ENCODE measurements at regions not wholly inside any gene's neighbourhood (a gene's known extent, or its start where the extent isn't known, plus 50 kb on each side); places are given as distances from the start of the nearest gene placed in this dataset.

DNA sequence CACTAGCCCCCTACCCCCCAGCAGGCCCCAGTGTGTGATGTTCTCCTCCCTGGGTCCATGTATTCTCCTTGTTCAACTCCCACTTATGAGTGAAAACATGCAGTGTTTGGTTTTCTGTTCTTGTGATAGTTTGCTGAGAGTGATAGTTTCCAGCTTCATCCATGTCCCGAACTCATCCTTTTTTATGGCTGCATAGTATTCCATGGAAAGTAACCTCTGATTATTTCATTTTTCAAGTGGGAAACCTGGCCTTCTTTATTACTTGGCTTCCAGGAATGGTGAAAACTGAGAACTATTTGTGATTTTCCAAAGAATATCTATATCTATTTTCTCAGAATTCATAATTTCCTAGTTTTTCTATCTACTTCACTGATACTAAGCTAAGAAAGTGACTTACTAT is 235.0 kb downstream of the MTERF1 start:
- no TSS peak for BruUV-seq (replicated peaks)
- CTCF ChIA-PET: no interaction called here
- Histone ChIP-seq H3K9me3 (ENCODE audit: low read depth, low read length, poor library complexity, severe bottlenecking) (no peaks in the 10 kb centered on the region), H3K4me1 (ENCODE audit: insufficient read depth, low read length, poor library complexity, severe bottlenecking) (peaks cover 5% of the 10 kb centered on the region), H3K27ac (ENCODE audit: low read depth, low read length, poor library complexity, severe bottlenecking) (no peak overlapping the region), H3K4me3 (ENCODE audit: low read depth, low read length, poor library complexity, severe bottlenecking) (no peak overlapping the region), H3K27me3 (replicated peaks; ENCODE audit: insufficient read depth, low read depth, low read length, poor library complexity) (no peaks in the 10 kb centered on the region), H3K36me3 (ENCODE audit: insufficient read depth, low read length, poor library complexity, severe bottlenecking) (no peaks in the 10 kb centered on the region)
- intact Hi-C loops (cut with micrococcal nuclease; ENCODE audit: unreplicated experiment): no loop called here
- no peak for DNase-seq (ENCODE audit: low spot score)
- POLR2A ChIA-PET (ENCODE audit: low non-redundant PET): no interaction called here
- TF ChIP-seq EZH2 (IDR thresholded peaks at IDR 0.05; ENCODE audit: borderline replicate concordance, low read depth, low read length, poor library complexity, severe bottlenecking): no peak
- no peak for TF ChIP-seq CTCF (conservative IDR thresholded peaks at IDR 0.05; ENCODE audit: low read depth, low read length)

- no TSS peak for BruUV-seq (replicated peaks)
- ChIA-PET CTCF (no interaction called here), POLR2A (ENCODE audit: low non-redundant PET) (no interaction called here)
- intact Hi-C loops (cut with micrococcal nuclease; ENCODE audit: unreplicated experiment): no loop called here
- H3K4me3 ChIP-seq (ENCODE audit: low read depth, low read length, poor library complexity, severe bottlenecking): no peak overlapping the region
- TF ChIP-seq EZH2 (IDR thresholded peaks at IDR 0.05; ENCODE audit: borderline replicate concordance, low read depth, low read length, poor library complexity, severe bottlenecking) (no peak), CTCF (conservative IDR thresholded peaks at IDR 0.05; ENCODE audit: low read depth, low read length) (no peak)
- no peaks in the 10 kb centered on the region for H3K27me3 ChIP-seq (replicated peaks; ENCODE audit: insufficient read depth, low read depth, low read length, poor library complexity)
- peaks cover 47% of the 10 kb centered on the region for H3K4me1 ChIP-seq (ENCODE audit: insufficient read depth, low read length, poor library complexity, severe bottlenecking)
- DNase-seq (ENCODE audit: low spot score): no peak
- H3K27ac ChIP-seq (ENCODE audit: low read depth, low read length, poor library complexity, severe bottlenecking): no peak overlapping the region
- no peaks in the 10 kb centered on the region for H3K36me3 ChIP-seq (ENCODE audit: insufficient read depth, low read length, poor library complexity, severe bottlenecking)
- H3K9me3 ChIP-seq (ENCODE audit: low read depth, low read length, poor library complexity, severe bottlenecking): no peaks in the 10 kb centered on the region
Observed at GRCh38 chr7:91651986-91652385, 228.5 kb downstream of the MTERF1 start.

DNA sequence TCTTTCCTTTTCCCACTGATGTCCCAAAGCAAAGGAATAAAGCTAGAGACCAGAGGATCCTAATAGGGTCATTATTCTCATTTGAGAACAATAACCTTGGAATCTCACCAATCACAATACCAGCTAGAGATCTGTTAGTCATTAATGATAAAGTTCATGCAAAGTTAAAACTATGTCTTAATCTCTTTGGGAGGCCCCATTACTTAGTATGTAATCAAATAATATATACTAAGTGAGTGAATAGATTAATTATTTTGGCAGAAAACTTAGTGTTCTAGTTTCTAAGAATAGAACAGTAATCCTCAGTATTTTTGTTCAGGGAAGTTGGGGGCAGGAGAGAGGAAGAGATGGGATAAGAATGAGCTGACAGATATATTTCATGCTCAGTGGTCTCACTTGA is 227.2 kb downstream of the MTERF1 start:
- no TSS peak for BruUV-seq (replicated peaks)
- POLR2A ChIA-PET (ENCODE audit: low non-redundant PET): no interaction called here
- Histone ChIP-seq H3K4me1 (ENCODE audit: insufficient read depth, low read length, poor library complexity, severe bottlenecking) (peaks cover 58% of the 10 kb centered on the region), H3K27ac (ENCODE audit: low read depth, low read length, poor library complexity, severe bottlenecking) (no peak overlapping the region), H3K36me3 (ENCODE audit: insufficient read depth, low read length, poor library complexity, severe bottlenecking) (no peaks in the 10 kb centered on the region), H3K9me3 (ENCODE audit: low read depth, low read length, poor library complexity, severe bottlenecking) (no peaks in the 10 kb centered on the region), H3K27me3 (replicated peaks; ENCODE audit: insufficient read depth, low read depth, low read length, poor library complexity) (no peaks in the 10 kb centered on the region), H3K4me3 (ENCODE audit: low read depth, low read length, poor library complexity, severe bottlenecking) (no peak overlapping the region)
- CTCF ChIA-PET: no interaction called here
- intact Hi-C loops (cut with micrococcal nuclease; ENCODE audit: unreplicated experiment): no loop called here
- TF ChIP-seq CTCF (conservative IDR thresholded peaks at IDR 0.05; ENCODE audit: low read depth, low read length) (no peak), EZH2 (IDR thresholded peaks at IDR 0.05; ENCODE audit: borderline replicate concordance, low read depth, low read length, poor library complexity, severe bottlenecking) (no peak)
- DNase-seq (ENCODE audit: low spot score): no peak

Measured in A673 (cell line).